ENCODE measurements at regions not wholly inside any gene's neighbourhood (a gene's known extent, or its start where the extent isn't known, plus 50 kb on each side); places are given as distances from the start of the nearest gene placed in this dataset.

GRCh38 chr7:47191316-47191715 lies 390.6 kb downstream of the TNS3 start:
- Mint-ChIP-seq H3K36me3 (no peaks in the 10 kb centered on the region), H3K4me3 (no peak overlapping the region), H3K4me1 (ENCODE audit: unreplicated experiment) (peaks cover 14% of the 10 kb centered on the region), H3K27me3 (no peaks in the 10 kb centered on the region), H3K27ac (no peak overlapping the region), H3K9me3 (no peaks in the 10 kb centered on the region)
- no peak for DNase-seq (ENCODE audit: extremely low spot score, unreplicated experiment)
- TF ChIP-seq CTCF (conservative IDR thresholded peaks at IDR 0.05) = no peak

- H3K9me3 Mint-ChIP-seq = no peaks in the 10 kb centered on the region
- DNase-seq (ENCODE audit: extremely low spot score, unreplicated experiment) = no peak
- no peak for TF ChIP-seq CTCF (conservative IDR thresholded peaks at IDR 0.05)
- no peaks in the 10 kb centered on the region for H3K36me3 Mint-ChIP-seq
- H3K4me3 Mint-ChIP-seq = no peak overlapping the region
- no peaks in the 10 kb centered on the region for H3K27me3 Mint-ChIP-seq
- peaks cover 14% of the 10 kb centered on the region for H3K4me1 Mint-ChIP-seq (ENCODE audit: unreplicated experiment)
- peak overlapping the region; percentile 42 for H3K27ac Mint-ChIP-seq
Observed at GRCh38 chr7:47190462-47190861, 391.4 kb downstream of the TNS3 start.

GRCh38 chr7:47188653-47189315 lies 393.1 kb downstream of the TNS3 start:
- no peaks in the 10 kb centered on the region for H3K9me3 Mint-ChIP-seq
- H3K4me3 Mint-ChIP-seq = no peak overlapping the region
- no peaks in the 10 kb centered on the region for H3K27me3 Mint-ChIP-seq
- H3K27ac Mint-ChIP-seq = no peak overlapping the region
- H3K36me3 Mint-ChIP-seq = no peaks in the 10 kb centered on the region
- H3K4me1 Mint-ChIP-seq (ENCODE audit: unreplicated experiment) = peaks cover 8% of the 10 kb centered on the region
- TF ChIP-seq CTCF (conservative IDR thresholded peaks at IDR 0.05) = no peak
- no peak for DNase-seq (ENCODE audit: extremely low spot score, unreplicated experiment)

- no peak overlapping the region for H3K4me3 Mint-ChIP-seq
- no peaks in the 10 kb centered on the region for H3K9me3 Mint-ChIP-seq
- H3K27ac Mint-ChIP-seq = no peak overlapping the region
- H3K27me3 Mint-ChIP-seq = no peaks in the 10 kb centered on the region
- DNase-seq (ENCODE audit: extremely low spot score, unreplicated experiment) = no peak
- no peak for TF ChIP-seq CTCF (conservative IDR thresholded peaks at IDR 0.05)
- H3K4me1 Mint-ChIP-seq (ENCODE audit: unreplicated experiment) = peaks cover 8% of the 10 kb centered on the region
- no peaks in the 10 kb centered on the region for H3K36me3 Mint-ChIP-seq
Observed at GRCh38 chr7:47188136-47188535, 393.8 kb downstream of the TNS3 start.

GRCh38 chr7:47186316-47186715 lies 395.6 kb downstream of the TNS3 start:
- TF ChIP-seq CTCF (conservative IDR thresholded peaks at IDR 0.05) = no peak
- no peak for DNase-seq (ENCODE audit: extremely low spot score, unreplicated experiment)
- H3K9me3 Mint-ChIP-seq = no peaks in the 10 kb centered on the region
- H3K27ac Mint-ChIP-seq = no peak overlapping the region
- peaks cover 6% of the 10 kb centered on the region for H3K27me3 Mint-ChIP-seq
- H3K4me3 Mint-ChIP-seq = no peak overlapping the region
- H3K4me1 Mint-ChIP-seq (ENCODE audit: unreplicated experiment) = peaks cover 8% of the 10 kb centered on the region
- no peaks in the 10 kb centered on the region for H3K36me3 Mint-ChIP-seq

- no peak overlapping the region for H3K4me3 Mint-ChIP-seq
- TF ChIP-seq CTCF (conservative IDR thresholded peaks at IDR 0.05) = no peak
- H3K27ac Mint-ChIP-seq = no peak overlapping the region
- no peak for DNase-seq (ENCODE audit: extremely low spot score, unreplicated experiment)
- H3K4me1 Mint-ChIP-seq (ENCODE audit: unreplicated experiment) = peaks cover 8% of the 10 kb centered on the region
- H3K27me3 Mint-ChIP-seq = peaks cover 6% of the 10 kb centered on the region
- H3K9me3 Mint-ChIP-seq = no peaks in the 10 kb centered on the region
- no peaks in the 10 kb centered on the region for H3K36me3 Mint-ChIP-seq
Observed at GRCh38 chr7:47185839-47186238, 396.1 kb downstream of the TNS3 start.
